ENCODE measurements at regions not wholly inside any gene's neighbourhood (a gene's known extent, or its start where the extent isn't known, plus 50 kb on each side); places are given as distances from the start of the nearest gene placed in this dataset.
"Not testable (repeated sequence)": the region's sequence is repeated elsewhere in the genome, so short reads cannot be mapped to it uniquely, and the experiment has no call there.

DNA sequence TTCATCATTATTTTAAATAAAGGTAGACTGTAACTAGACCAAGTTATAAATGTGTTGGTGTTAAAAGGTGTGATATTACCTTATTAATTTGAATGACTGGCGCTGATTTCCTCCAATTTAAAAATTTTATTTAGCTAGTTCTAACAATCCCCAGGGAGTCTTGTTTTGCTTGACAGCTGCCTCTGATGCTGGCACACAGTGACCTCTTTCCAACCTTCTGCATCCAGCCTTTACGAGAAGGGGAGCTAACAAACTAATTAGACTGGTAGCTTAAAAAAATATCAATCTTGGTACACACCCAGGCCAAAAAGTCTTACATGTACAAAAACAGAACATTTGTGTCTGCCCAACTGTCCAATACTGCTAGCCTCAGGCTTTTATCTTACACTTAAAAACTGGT lies 51.8 kb upstream of the ENPEP start:
- no peak for DNase-seq (ENCODE audit: low read depth, low spot score)
- no peak overlapping the region for H3K4me3 ChIP-seq (ENCODE audit: low read length)

DNA sequence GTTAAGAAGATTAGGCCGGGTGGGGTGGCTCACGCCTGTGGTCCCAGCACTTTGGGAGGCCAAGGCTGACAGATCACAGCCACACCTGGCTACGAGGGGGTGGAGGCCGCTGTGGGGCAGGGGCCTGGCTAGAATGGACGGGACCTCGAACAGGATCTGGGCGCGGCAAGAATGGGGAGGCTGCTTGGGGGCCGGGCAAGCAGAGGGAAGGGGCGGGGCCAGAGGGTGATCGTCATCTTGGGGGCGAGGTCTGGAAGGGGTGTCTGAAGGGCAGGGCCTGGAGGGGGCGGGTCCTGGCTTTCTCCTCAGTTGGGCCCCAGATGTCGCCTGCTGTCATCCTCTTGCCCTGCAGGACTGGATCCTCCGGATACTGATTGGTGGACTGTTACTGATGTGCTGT lies 57.3 kb upstream of the ENPEP start:
- no peak overlapping the region for H3K4me3 ChIP-seq (ENCODE audit: low read length)
- no peak for DNase-seq (ENCODE audit: low read depth, low spot score)

DNA sequence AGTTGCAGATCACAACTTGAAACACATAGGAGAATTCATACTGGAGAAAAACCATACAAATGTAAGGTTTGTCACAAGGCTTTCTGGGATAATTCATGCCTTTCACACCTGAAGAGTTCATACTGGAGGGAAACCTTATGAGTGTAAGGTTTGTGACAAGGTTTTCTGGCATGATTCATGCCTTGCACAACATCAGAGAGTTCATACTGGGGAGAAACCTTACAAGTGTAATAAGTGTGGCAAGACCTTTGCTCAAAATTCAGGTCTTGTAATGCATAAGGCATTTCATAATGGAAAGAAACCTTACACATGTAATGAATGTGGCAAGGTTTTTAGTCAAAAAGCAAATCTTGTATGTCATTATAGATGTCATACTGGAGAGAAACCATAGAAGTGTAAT lies 58.8 kb upstream of the ENPEP start:
- DNase-seq (ENCODE audit: low read depth, low spot score) = no peak
- no peak overlapping the region for H3K4me3 ChIP-seq (ENCODE audit: low read length)

DNA sequence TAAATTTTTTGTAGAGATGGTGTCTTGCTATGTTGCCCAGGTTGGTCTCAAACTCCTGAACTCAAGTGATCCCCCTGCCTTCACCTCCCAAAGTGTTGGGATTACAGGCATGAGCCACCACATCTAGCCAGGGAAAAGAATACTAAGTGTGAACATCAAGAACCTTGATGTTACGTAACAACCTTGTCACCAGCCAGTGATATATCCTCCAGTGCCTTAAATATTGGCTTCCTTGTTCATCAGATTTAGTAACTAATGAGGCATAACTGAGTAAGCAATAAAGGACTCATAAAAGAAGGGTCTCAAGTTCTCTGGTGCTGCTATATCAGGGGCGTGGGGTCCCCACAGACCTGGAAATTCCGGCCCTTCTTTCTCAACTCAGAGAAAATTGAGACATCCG lies 60.5 kb upstream of the ENPEP start:
- no peak overlapping the region for H3K4me3 ChIP-seq (ENCODE audit: low read length)

DNA sequence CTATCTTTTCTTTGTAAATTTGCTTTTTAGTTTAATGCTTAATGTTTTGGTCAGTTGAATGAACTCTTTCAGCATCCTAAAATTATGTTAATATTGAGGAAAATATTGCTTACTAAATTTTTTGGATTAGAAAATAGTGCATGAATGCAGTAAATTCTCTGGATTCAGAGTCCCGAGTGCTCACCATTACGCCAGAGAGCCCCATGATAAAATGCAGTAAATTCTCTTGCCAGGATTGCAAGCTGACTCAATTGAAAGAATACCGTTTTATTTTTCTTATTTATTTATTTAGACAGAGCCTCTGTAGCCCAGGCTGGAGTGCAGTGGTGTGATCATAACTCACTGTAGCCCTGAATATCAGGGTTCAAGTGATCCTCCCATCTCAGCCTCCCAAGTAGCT lies 60.9 kb upstream of the ENPEP start:
- no peak overlapping the region for H3K4me3 ChIP-seq (ENCODE audit: low read length)
- DNase-seq (ENCODE audit: low read depth, low spot score) = no peak

More for the DNA sequence above, 60.5 kb upstream of the ENPEP start:
- no peak for DNase-seq (ENCODE audit: low read depth, low spot score)

DNA sequence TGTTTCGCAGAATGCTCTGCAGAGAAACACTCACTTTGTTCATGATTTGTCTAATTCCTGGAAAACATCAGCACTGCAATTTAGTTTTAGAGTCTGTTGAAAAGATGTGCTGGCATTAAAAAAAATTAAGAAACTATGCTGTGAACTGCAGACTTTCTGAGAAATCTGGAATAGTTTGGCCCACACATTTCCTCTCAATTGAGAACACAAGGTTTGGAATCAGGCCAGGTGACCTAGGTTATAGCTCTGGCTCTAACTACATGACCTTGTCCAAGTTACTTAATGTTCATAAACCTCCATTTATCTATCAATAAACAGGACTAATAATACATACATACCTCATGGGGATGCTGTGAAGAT lies 61.4 kb upstream of the ENPEP start:
- DNase-seq (ENCODE audit: low read depth, low spot score) = no peak
- H3K4me3 ChIP-seq (ENCODE audit: low read length) = no peak overlapping the region

DNA sequence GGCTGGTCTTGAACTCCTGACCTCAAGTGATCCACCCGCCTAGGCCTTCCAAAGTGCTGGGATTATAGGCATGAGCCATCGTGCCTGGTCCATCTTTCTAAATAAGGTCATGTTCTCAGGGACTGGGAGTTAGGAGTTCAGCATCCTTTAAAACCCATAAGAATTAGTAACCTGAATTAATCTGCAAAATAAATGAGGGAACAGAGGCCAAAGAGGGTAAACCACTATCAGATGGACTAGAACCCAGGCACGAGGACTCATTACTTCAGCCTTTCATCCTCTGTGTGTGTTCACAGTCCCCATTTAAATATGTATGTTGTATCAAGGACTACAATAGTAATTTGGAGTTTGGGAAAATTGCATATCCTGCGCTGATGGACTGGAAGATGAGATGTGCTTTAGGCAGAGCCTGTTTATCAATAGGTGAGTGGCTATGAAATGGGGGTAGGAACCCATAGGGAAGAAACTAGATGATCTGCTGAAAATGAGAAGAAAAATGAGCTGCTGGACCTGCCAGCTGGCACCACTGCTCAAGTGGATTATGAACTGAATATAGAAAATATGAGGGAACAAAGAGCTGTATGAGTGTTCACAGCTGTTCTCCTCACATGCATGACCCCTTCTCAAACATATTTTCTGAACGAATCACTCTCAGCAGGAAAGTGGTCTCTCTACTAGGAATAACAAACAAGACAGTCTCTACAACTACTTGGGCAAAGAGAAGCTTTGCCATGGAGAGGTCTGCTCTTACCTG lies 62.0 kb upstream of the ENPEP start:
- not testable (repeated sequence) for H3K4me3 ChIP-seq (ENCODE audit: low read length); DNase-seq (ENCODE audit: low read depth, low spot score)

DNA sequence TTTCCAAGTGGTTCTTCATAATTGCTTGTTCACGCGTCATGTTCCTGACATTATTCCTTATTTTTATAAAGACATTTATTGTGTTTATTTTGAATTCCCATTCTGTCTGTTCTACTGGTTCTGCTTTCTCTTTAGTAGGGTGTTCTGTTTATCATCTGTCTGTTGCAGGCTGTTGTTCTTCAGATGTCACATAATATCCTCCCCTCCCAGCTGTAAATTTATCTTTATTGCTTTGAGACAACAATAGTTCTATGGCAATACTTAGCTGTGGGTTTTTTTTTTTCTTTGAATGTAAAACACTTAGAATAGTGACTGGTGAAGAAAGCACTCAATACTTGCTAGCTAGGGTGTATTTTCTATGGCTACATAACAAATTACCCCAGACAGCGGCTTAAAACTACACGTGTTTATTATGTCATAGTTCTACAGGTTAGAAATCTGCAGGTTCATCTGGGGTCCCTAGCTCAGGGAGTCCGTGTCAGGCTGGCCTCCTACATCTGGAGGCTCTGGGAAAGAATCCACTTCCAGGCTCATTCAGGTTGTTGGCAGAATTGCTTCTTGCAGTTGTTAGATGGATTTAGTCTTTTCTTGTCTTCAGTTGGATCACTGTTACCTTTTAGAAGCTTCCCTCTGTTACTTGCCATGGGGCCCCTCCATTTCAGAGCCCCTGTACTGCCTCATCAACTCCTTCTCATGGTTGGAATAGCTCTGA lies 63.4 kb upstream of the ENPEP start:
- no peak overlapping the region for H3K4me3 ChIP-seq (ENCODE audit: low read length)

DNA sequence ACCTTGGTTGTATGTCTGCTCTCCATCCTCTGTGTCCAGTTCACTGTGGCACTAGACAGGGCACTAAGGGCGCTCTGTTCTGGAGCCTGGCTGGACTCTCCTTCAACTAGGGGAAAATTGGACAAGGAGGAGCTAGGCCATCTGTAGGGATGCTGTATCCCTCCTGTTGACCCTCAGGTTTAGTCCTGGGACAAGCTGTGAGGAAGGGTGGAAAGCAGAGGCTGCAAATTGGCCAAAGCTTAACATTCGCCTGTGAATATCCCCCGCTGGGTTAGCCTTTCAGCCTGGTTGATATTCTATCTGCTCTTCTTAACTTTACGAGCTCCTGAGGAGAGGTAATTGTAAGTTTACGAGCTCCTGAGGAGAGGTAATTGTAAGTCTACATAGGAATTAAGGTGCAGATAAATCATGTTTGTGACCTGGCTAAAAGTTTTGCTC lies 64.4 kb upstream of the ENPEP start:
- no peak overlapping the region for H3K4me3 ChIP-seq (ENCODE audit: low read length)
- DNase-seq (ENCODE audit: low read depth, low spot score) = no peak

More for the DNA sequence above, 63.4 kb upstream of the ENPEP start:
- DNase-seq (ENCODE audit: low read depth, low spot score) = no peak

DNA sequence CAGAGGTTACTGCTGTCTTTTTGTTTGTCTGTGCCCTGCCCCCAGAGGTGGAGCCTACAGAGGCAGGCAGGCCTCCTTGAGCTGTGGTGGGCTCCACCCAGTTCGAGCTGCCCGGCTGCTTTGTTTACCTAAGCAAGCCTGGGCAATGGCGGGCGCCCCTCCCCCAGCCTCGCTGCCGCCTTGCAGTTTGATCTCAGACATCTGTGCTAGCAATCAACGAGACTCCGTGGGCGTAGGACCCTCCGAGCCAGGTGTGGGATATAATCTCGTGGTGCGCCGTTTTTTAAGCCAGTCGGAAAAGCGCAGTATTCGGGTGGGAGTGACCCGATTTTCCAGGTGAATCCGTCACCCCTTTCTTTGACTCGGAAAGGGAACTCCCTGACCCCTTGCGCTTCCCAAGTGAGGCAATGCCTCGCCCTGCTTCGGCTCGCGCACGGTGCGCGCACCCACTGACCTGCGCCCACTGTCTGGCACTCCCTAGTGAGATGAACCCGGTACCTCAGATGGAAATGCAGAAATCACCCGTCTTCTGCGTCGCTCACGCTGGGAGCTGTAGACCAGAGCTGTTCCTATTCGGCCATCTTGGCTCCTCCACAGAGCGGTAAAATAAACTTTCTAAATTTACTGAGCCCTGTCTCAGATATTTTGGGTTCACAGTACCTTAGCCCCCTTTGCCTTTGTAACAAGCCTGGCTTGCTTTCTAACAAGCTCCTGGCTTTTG lies 64.9 kb upstream of the ENPEP start:
- not testable (repeated sequence) for DNase-seq (ENCODE audit: low read depth, low spot score); H3K4me3 ChIP-seq (ENCODE audit: low read length)

DNA sequence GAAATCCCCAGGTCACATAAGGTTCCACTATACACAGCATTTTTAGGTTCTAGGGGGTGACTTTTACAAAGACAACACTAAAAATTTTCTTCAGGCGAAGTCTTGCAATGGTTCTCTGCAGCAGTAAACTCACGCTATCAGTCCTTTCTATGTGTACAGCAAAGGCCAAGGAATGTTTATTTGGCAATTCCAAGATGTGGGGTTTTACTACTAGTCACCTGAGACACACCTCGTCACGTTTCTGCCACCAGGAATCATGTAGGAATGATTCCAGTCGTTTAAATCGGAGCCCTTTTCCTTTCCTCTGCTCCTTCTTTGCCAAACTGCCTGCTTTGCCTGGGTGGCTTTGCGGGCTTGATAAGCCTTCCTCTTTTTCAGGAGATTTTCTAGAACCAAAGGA lies 75.9 kb upstream of the ENPEP start:
- no peak for DNase-seq (ENCODE audit: low read depth, low spot score)
- no peak overlapping the region for H3K4me3 ChIP-seq (ENCODE audit: low read length)

DNA sequence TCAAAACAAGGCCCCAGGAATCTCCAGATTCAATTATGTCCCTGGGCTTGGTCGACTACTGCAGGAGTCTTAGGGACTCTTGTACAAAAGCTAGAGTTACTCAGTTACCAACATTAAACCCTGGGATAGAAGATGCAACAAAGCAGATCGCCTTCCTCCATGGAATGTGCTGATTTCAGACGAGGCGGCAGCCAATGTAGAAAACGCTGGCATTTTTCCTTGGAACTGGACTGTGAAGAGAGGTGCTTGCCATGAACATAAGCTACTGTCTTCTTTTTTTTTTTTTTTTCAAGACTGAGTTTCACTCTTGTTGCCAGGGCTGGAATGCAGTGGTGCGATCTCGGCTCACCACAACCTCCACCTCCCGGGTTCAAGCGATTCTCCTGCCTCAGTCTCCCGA lies 76.9 kb upstream of the ENPEP start:
- DNase-seq (ENCODE audit: low read depth, low spot score) = not testable (repeated sequence)

DNA sequence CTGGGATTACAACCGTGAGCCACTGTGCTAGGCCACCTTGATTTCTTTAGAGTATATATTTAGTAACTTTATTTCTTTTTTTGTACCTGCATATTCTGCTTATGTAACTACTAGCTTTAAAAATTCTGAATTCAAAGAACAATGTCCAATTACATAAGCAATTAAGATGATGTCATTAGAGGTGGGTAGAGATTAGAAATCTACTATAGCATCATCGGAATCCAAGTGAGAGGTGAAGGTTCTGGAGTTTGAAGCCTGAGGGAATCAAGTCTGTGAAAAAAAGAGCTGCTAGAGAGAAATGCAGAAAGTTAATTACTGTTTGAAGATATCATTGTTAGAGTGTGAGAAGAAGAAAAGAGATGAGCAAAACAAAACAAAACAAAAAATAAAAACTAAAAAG lies 79.0 kb upstream of the ENPEP start:
- DNase-seq (ENCODE audit: low read depth, low spot score) = no peak
- H3K4me3 ChIP-seq (ENCODE audit: low read length) = no peak overlapping the region

More for the DNA sequence above, 76.9 kb upstream of the ENPEP start:
- H3K4me3 ChIP-seq (ENCODE audit: low read length) = not testable (repeated sequence)

DNA sequence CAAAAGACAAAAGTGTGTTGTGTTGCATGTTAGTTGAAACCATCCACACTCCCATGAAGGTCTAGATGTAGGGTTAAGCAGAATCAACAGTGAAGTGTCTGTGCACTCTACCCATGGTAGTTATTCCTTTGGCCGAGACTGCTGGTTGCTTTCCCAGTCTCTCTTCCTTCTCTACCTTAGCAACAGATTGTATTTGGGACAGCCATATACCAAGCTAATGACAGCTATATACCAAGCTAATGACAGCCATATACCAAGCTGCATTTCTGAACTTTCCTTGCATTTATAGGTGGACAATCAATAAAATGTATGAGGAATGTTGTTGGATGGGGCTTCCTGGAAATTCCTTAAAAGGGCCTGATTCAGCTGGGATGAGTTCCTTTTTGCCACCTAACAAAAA lies 80.5 kb upstream of the ENPEP start:
- no peak for DNase-seq (ENCODE audit: low read depth, low spot score)
- no peak overlapping the region for H3K4me3 ChIP-seq (ENCODE audit: low read length)

DNA sequence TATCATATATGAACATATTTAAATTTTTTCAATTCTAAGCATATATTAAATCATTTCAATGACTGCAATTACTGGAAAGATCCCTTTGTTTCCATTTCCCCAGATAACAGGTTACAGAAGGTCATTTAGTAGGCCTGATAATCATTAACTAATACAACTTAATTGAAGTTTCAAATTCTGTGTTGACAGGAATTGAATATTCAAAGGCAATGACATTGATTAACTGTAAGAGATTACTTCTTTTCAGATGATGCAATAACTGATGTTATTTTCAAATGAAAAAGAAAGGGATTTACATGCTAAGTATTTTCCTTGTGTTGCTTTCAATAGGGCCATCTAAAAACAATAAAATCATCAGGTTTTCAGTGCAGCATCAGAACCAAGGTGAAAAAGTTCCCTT lies 81.1 kb upstream of the ENPEP start:
- DNase-seq (ENCODE audit: low read depth, low spot score) = no peak

DNA sequence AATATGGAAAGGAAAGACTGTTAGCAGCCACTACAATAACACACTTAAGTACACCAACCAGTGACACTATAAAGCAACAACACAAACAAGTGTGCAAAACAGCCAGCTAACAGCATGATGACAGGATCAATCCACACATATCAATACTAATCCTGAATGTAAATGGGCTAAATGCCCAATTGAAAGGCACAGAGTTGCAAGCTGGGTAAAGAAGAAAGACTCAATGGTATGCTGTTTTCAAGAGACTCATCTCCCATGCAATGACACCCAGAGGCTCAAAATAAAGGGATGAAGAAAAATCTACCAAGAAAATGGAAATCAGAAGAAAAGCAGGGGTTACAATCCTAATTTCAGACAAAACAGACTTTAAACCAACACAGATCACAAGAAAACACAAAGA lies 94.2 kb upstream of the ENPEP start:
- H3K4me3 ChIP-seq (ENCODE audit: low read length) = no peak overlapping the region
- no peak for DNase-seq (ENCODE audit: low read depth, low spot score)

More for the DNA sequence above, 81.1 kb upstream of the ENPEP start:
- no peak overlapping the region for H3K4me3 ChIP-seq (ENCODE audit: low read length)

DNA sequence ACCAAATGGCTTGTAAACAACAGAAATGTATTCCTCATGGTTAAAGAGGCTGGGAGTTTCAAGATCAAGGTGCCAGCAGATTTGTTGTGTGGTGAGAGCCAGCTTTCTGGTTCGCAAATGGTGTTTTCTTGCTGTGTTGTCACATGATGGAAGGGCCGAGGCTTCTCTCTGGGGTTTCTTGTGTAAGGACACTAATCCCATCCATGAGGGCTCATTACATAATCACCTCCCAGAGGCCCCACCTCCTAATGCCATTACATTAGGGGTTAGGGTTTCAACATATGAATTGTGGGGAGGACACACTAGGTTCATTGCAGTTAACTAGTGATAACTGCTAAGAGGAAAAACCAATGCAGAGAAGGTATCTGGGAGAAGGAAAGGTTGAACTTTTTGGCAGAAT lies 103.5 kb upstream of the ENPEP start:
- no peak overlapping the region for H3K4me3 ChIP-seq (ENCODE audit: low read length)
- DNase-seq (ENCODE audit: low read depth, low spot score) = no peak

DNA sequence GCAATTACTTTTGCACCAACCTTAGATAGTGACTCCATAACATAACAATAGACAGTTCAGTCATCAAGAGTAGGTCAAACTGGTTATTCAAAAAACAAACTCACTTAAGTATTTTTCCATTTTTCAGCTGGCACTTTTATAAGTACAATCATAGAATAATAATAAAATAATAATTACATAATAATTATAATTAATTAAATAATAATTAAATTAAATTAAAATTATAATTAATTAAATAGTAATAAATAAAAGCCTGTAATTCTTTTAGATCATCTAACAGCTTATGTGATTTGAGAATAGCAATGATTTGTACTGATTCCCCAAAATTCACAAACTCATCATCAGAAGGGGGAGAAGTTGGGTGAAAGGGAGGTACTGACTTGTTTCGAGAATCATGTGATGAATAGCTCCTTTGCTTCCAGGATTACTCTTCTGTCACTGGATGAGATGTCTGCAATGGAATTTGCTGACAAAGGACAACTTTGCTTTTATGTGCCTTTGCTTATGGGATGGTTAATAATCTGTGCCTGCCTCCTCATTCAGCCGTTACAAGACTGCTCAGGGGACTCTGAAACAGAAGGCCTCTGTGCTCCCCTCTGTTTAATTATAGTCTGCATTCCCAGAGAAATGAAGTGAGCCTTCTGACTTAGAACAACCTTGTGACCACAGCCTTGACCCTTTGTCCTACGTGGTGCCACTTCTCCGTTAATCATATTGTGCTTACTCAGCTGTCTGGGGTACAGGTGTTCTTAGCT lies 104.8 kb upstream of the ENPEP start:
- DNase-seq (ENCODE audit: low read depth, low spot score) = no peak
- H3K4me3 ChIP-seq (ENCODE audit: low read length) = no peak overlapping the region

DNA sequence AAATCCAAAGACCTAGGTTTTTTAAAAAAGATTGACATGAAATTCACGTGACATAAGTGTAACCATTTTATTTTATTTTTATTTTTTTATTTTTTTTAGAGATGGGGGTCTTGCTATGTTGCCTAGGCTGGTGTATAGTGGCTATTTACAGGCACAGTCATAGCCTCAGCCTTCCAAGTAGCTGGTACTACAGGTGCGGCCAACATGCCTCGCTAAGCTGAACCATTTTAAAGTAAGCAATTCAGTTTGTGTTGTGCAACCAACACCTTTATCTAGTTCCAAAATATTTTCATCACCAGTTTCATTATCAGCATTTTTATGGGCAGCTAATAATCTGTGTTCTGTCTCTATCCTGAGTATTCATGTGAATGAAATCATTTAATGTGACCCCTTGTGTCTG lies 107.5 kb upstream of the ENPEP start:
- no peak overlapping the region for H3K4me3 ChIP-seq (ENCODE audit: low read length)
- DNase-seq (ENCODE audit: low read depth, low spot score) = no peak

DNA sequence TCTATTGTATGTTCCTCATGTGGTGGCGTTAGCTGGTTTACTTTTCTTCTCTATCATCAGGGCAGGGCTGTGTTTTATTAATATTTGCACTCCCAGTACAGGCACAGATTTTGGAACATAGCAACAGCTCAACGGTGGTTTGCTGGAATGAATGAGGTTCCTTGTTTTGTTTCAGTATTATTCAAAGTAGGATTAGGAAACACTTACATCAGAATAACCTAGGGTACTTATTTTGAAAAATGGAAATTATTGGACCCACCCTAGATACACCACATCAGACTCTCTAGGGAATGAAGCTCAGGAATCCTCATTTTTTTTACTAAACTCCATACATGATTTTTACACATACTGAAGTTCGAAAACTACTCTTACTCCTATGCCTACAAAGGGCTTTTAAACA lies 108.8 kb upstream of the ENPEP start:
- no peak overlapping the region for H3K4me3 ChIP-seq (ENCODE audit: low read length)
- DNase-seq (ENCODE audit: low read depth, low spot score) = no peak
